Vagina (tissue), 2 donors: ENCODE measurements at regions not wholly inside any gene's neighbourhood (a gene's known extent, or its start where the extent isn't known, plus 50 kb on each side); places are given as distances from the start of the nearest gene placed in this dataset.

Experiments used
- DNase-seq, 2 donors: peaks; one replicate each; pipeline ENCODE4 v3.0.0-alpha.2; 2017; ENCODE audit errors: extremely low spot score in 2 of 2
- H3K27ac ChIP-seq: fragments of 200-600 bp; sonication (generic); one replicate; pipeline ENCODE4 v1.5.1; 2019
- H3K27me3 ChIP-seq: fragments of 200-600 bp; sonication (generic); one replicate; pipeline ENCODE4 v1.5.1; 2019
- H3K36me3 ChIP-seq, 2 donors: fragments of 200-600 bp; sonication (generic); one replicate each; pipeline ENCODE4 v1.5.1; 2017 to 2019
- H3K4me1 ChIP-seq: fragments of 200-600 bp; sonication (generic); one replicate; pipeline ENCODE4 v1.5.1; 2019
- H3K4me3 ChIP-seq, 2 donors: fragments of 200-600 bp; sonication (generic); 1 replicate in 1 of 2; 2 replicates in 1 of 2; pipeline ENCODE4 v1.5.1; 2016 to 2019
- H3K9me3 ChIP-seq: fragments of 200-600 bp; sonication (generic); one replicate; pipeline ENCODE4 v1.5.1; 2019
- CTCF ChIP-seq, 3 experiments: fragments of 450-650 bp in 2 of 3; fragments of 200-600 bp in 1 of 3; sonication (generic) in 1 of 3; IDR thresholded peaks; one replicate each; pipeline ENCODE4 v1.5.1; 2017 to 2019; ENCODE audit warnings: antibody characterized with exemption in 3 of 3, mild to moderate bottlenecking in 2 of 3, moderate library complexity in 2 of 3
- POLR2A ChIP-seq, 2 donors: fragments of 450-650 bp; IDR thresholded peaks; one replicate each; pipeline ENCODE4 v1.6.1; 2017; ENCODE audit warnings: antibody characterized with exemption in 2 of 2, mild to moderate bottlenecking in 2 of 2, moderate library complexity in 2 of 2
- POLR2AphosphoS5 ChIP-seq, 2 donors: sonication (generic); formaldehyde crosslinking; IDR thresholded peaks; one replicate each; pipeline ENCODE4 v1.9.0; 2017; ENCODE audit warnings: antibody characterized with exemption in 2 of 2, mild to moderate bottlenecking in 2 of 2, low read depth in 1 of 2; ENCODE audit not compliant: insufficient read depth in 1 of 2
- intact Hi-C: fragments of 100-400 bp; cut with DNase I; formaldehyde crosslinking; loops from one replicate; pipeline ENCODE4 v1.15.1; 2023

- H3K27me3 ChIP-seq, result no peaks in the 10 kb centered on the region
- H3K4me1 ChIP-seq, result no peaks in the 10 kb centered on the region
- no peak for TF ChIP-seq POLR2A (IDR thresholded peaks at IDR 0.05)
- no peak for TF ChIP-seq CTCF (IDR thresholded peaks at IDR 0.05)
- TF ChIP-seq POLR2AphosphoS5 (IDR thresholded peaks at IDR 0.05; ENCODE audit: insufficient read depth in 1 of 2, low read depth in 1 of 2), result no peak
- intact Hi-C loops, result no loop called here
- DNase-seq, result no peak
- H3K36me3 ChIP-seq, result no peaks in the 10 kb centered on the region
- no peak overlapping the region for H3K27ac ChIP-seq
- H3K9me3 ChIP-seq, result no peaks in the 10 kb centered on the region
- H3K4me3 ChIP-seq, result no peak overlapping the region
Observed at GRCh38 chr12:98179151-98179550, 336.2 kb upstream of the TMPO start.

GRCh38 chr12:98180603-98181002, 334.8 kb upstream of the TMPO start:
- Histone ChIP-seq H3K27me3 (no peaks in the 10 kb centered on the region), H3K4me1 (no peaks in the 10 kb centered on the region)
- intact Hi-C loops, result no loop called here

GRCh38 chr12:98182821-98183220, 332.6 kb upstream of the TMPO start:
- DNase-seq, result no peak
- intact Hi-C loops, result no loop called here

More at GRCh38 chr12:98180603-98181002, 334.8 kb upstream of the TMPO start:
- Histone ChIP-seq H3K27ac (no peak overlapping the region), H3K36me3 (no peaks in the 10 kb centered on the region), H3K4me3 (no peak overlapping the region), H3K9me3 (no peaks in the 10 kb centered on the region)
- no peak for DNase-seq
- TF ChIP-seq CTCF (IDR thresholded peaks at IDR 0.05), result no peak
- no peak for TF ChIP-seq POLR2A (IDR thresholded peaks at IDR 0.05)
- TF ChIP-seq POLR2AphosphoS5 (IDR thresholded peaks at IDR 0.05; ENCODE audit: insufficient read depth in 1 of 2, low read depth in 1 of 2), result no peak

GRCh38 chr12:98185606-98186005, 329.8 kb upstream of the TMPO start:
- no peak for TF ChIP-seq POLR2A (IDR thresholded peaks at IDR 0.05)
- no peak for TF ChIP-seq CTCF (IDR thresholded peaks at IDR 0.05)
- no peak for TF ChIP-seq POLR2AphosphoS5 (IDR thresholded peaks at IDR 0.05; ENCODE audit: insufficient read depth in 1 of 2, low read depth in 1 of 2)
- Histone ChIP-seq H3K36me3 (no peaks in the 10 kb centered on the region), H3K27ac (no peak overlapping the region), H3K4me3 (no peak overlapping the region), H3K27me3 (no peaks in the 10 kb centered on the region), H3K9me3 (no peaks in the 10 kb centered on the region), H3K4me1 (no peaks in the 10 kb centered on the region)
- intact Hi-C loops, result no loop called here
- no peak for DNase-seq

More at GRCh38 chr12:98182821-98183220, 332.6 kb upstream of the TMPO start:
- Histone ChIP-seq H3K4me1 (no peaks in the 10 kb centered on the region), H3K27ac (no peak overlapping the region), H3K9me3 (no peaks in the 10 kb centered on the region), H3K4me3 (no peak overlapping the region), H3K36me3 (no peaks in the 10 kb centered on the region), H3K27me3 (no peaks in the 10 kb centered on the region)
- TF ChIP-seq POLR2AphosphoS5 (IDR thresholded peaks at IDR 0.05; ENCODE audit: insufficient read depth in 1 of 2, low read depth in 1 of 2) (no peak), POLR2A (IDR thresholded peaks at IDR 0.05) (no peak), CTCF (IDR thresholded peaks at IDR 0.05) (no peak)

GRCh38 chr12:98188650-98189077, 326.7 kb upstream of the TMPO start:
- Histone ChIP-seq H3K4me1 (no peaks in the 10 kb centered on the region), H3K36me3 (no peaks in the 10 kb centered on the region), H3K9me3 (no peaks in the 10 kb centered on the region), H3K27me3 (no peaks in the 10 kb centered on the region), H3K27ac (no peak overlapping the region), H3K4me3 (no peak overlapping the region)
- intact Hi-C loops, result no loop called here
- no peak for DNase-seq
- no peak for TF ChIP-seq POLR2A (IDR thresholded peaks at IDR 0.05)

GRCh38 chr12:98194591-98194990, 320.8 kb upstream of the TMPO start:
- H3K9me3 ChIP-seq, result no peaks in the 10 kb centered on the region
- H3K36me3 ChIP-seq, result no peaks in the 10 kb centered on the region
- H3K27me3 ChIP-seq, result no peaks in the 10 kb centered on the region
- H3K4me1 ChIP-seq, result no peaks in the 10 kb centered on the region
- no peak for TF ChIP-seq POLR2A (IDR thresholded peaks at IDR 0.05)
- TF ChIP-seq CTCF (IDR thresholded peaks at IDR 0.05), result no peak
- no peak for TF ChIP-seq POLR2AphosphoS5 (IDR thresholded peaks at IDR 0.05; ENCODE audit: insufficient read depth in 1 of 2, low read depth in 1 of 2)
- intact Hi-C loops, result no loop called here
- no peak overlapping the region for H3K4me3 ChIP-seq
- no peak overlapping the region for H3K27ac ChIP-seq
- no peak for DNase-seq
